GM12892 (cell line): ENCODE measurements at regions not wholly inside any gene's neighbourhood (a gene's known extent, or its start where the extent isn't known, plus 50 kb on each side); places are given as distances from the start of the nearest gene placed in this dataset.
"Not testable (repeated sequence)": the region's sequence is repeated elsewhere in the genome, so short reads cannot be mapped to it uniquely, and the experiment has no call there.

Source experiments
- DNase-seq: peaks from one replicate; pipeline ENCODE4 v3.0.0; 2011; ENCODE audit not compliant: insufficient read length
- FAIRE-seq: peaks from 2 replicates; lab custom pipeline; 2011; peaks lifted over from hg19 to GRCh38; lab: Jason Lieb, UNC
- POLR2A ChIP-seq: IDR thresholded peaks from 2 replicates; pipeline ENCODE4 v1.6.1; 2011; ENCODE audit warnings: low read depth, low read length, control low read depth
- POLR2AphosphoS5 ChIP-seq: IDR thresholded peaks from 2 replicates; pipeline ENCODE4 v1.6.1; 2011; ENCODE audit warnings: low read depth, low read length, control low read depth
- TAF1 ChIP-seq: IDR thresholded peaks from 2 replicates; pipeline ENCODE4 v1.6.1; 2011; ENCODE audit warnings: low read depth, mild to moderate bottlenecking, control low read depth, low read length, borderline replicate concordance

GRCh38 chr7:115632636-115633035 is 397.9 kb downstream of the TFEC start:
- FAIRE-seq (no peak), DNase-seq (no peak)
- TF ChIP-seq POLR2AphosphoS5, result no peak

GRCh38 chr7:115631782-115632181 is 398.8 kb downstream of the TFEC start:
- FAIRE-seq (no peak), DNase-seq (no peak)
- TF ChIP-seq POLR2AphosphoS5 (no peak), TAF1 (no peak), POLR2A (no peak)

- FAIRE-seq, result no peak
- TF ChIP-seq POLR2A (no peak), TAF1 (no peak), POLR2AphosphoS5 (no peak)
- no peak for DNase-seq
Measured at GRCh38 chr7:115630049-115630448, 400.5 kb downstream of the TFEC start.

GRCh38 chr7:115618676-115619075 is 411.9 kb downstream of the TFEC start:
- TF ChIP-seq POLR2A (no peak), POLR2AphosphoS5 (no peak), TAF1 (no peak)
- DNase-seq (no peak), FAIRE-seq (no peak)

GRCh38 chr7:115613836-115614235 is 416.7 kb downstream of the TFEC start:
- FAIRE-seq (no peak), DNase-seq (no peak)
- TF ChIP-seq POLR2A (no peak), TAF1 (no peak)

- FAIRE-seq (no peak), DNase-seq (no peak)
- TF ChIP-seq POLR2A, result no peak
- TF ChIP-seq TAF1, result no peak
- TF ChIP-seq POLR2AphosphoS5, result no peak
Measured at GRCh38 chr7:115603416-115603815, 427.1 kb downstream of the TFEC start.

GRCh38 chr7:115600207-115600606 is 430.4 kb downstream of the TFEC start:
- FAIRE-seq (no peak), DNase-seq (no peak)
- no peak for TF ChIP-seq POLR2A
- TF ChIP-seq POLR2AphosphoS5, result no peak
- no peak for TF ChIP-seq TAF1

GRCh38 chr7:115599184-115599583 is 431.4 kb downstream of the TFEC start:
- not testable (repeated sequence) for FAIRE-seq, DNase-seq

- FAIRE-seq, DNase-seq: not testable (repeated sequence)
Measured at GRCh38 chr7:115597220-115597619, 433.3 kb downstream of the TFEC start.

- DNase-seq, result no peak
- TF ChIP-seq POLR2AphosphoS5 (no peak), POLR2A (no peak)
- FAIRE-seq, result no peak
Measured at GRCh38 chr7:115593111-115593510, 437.5 kb downstream of the TFEC start.

- TF ChIP-seq POLR2AphosphoS5, result no peak
- TF ChIP-seq POLR2A, result no peak
- no peak for TF ChIP-seq TAF1
- DNase-seq, result no peak
Measured at GRCh38 chr7:115585015-115585718, 445.4 kb downstream of the TFEC start.

GRCh38 chr7:115582956-115583355 is 447.6 kb downstream of the TFEC start:
- TF ChIP-seq POLR2AphosphoS5 (no peak), POLR2A (no peak), TAF1 (no peak)
- FAIRE-seq, result no peak

More at GRCh38 chr7:115585015-115585718, 445.4 kb downstream of the TFEC start:
- no peak for FAIRE-seq

GRCh38 chr7:115578576-115578975 is 452.0 kb downstream of the TFEC start:
- FAIRE-seq, result no peak
- TF ChIP-seq TAF1 (no peak), POLR2A (no peak), POLR2AphosphoS5 (no peak)
- DNase-seq, result no peak

More at GRCh38 chr7:115582956-115583355, 447.6 kb downstream of the TFEC start:
- DNase-seq, result no peak
